ENCODE measurements at regions not wholly inside any gene's neighbourhood (a gene's known extent, or its start where the extent isn't known, plus 50 kb on each side); places are given as distances from the start of the nearest gene placed in this dataset.
A peak's percentile ranks its signal among the peaks of the same experiment; 100 is the strongest.
"Not testable (repeated sequence)": the region's sequence is repeated elsewhere in the genome, so short reads cannot be mapped to it uniquely, and the experiment has no call there.

GRCh38 chrX:40788698-40789097, 53.4 kb upstream of the MED14 start:
- DNase-seq = not testable (repeated sequence)

GRCh38 chrX:40792433-40792832, 57.1 kb upstream of the MED14 start:
- no peak for DNase-seq

DNA sequence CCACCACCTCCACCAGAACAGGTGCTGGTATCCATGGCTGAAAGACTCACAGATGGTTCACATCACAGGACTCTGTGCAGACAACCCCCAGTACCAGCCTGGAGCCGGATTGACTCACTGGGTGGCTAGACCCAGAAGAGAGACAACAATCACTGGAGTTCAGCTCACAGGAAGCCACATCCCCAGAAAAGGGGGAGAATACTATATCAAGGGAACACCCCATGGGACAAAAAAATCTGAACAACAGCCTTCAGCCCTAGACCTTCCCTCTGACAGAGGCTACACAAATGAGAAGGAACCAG, 59.4 kb upstream of the MED14 start:
- not testable (repeated sequence) for DNase-seq

DNA sequence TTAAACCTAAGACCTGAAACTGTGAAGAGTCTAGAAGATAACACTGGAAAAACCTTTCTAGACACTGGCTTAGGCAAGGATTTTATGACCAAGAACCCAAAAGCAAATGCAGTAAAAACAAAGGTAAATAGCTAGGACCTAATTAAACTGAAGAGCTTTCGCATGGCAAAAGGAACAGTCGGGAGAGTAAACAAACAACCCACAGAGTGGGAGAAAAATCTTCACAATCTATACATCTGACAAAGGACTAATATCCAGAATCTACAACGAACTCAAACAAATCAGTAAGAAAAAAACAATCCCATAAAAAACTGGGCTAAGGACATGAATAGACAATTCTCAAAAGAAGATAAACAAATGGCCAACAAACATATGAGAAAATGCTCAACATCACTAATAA, 64.4 kb upstream of the MED14 start:
- not testable (repeated sequence) for DNase-seq

DNA sequence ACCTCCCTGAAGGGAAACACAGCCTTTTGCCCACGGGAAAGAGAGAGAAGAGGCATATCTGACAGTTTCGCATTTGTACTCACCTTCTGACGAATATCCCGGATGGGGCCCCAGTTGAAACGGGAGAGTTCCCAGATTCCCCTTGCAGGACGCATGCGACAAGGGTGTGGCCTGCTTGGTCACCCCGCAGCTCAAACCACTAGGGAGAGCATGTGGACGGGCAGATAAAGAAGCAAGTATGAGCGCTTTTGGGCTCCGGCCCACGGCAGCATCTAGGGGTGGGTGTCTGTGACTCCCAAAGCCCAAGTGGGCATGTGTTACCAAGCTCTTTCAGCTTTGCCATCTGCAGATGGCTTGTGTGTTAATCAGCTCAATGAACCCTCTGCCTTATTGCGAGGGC, 70.1 kb upstream of the MED14 start:
- no peak for DNase-seq

- DNase-seq = no peak
These were observed 71.3 kb upstream of the MED14 start for GRCh38 chrX:40806513-40807220.

GRCh38 chrX:40807384-40807783, 72.0 kb upstream of the MED14 start:
- DNase-seq = no peak

- DNase-seq = no peak
These were observed 72.9 kb upstream of the MED14 start for GRCh38 chrX:40808203-40808602.

- DNase-seq = no peak
These were observed 73.9 kb upstream of the MED14 start for GRCh38 chrX:40809210-40809609.

GRCh38 chrX:40815045-40815444, 79.7 kb upstream of the MED14 start:
- not testable (repeated sequence) for DNase-seq

- DNase-seq = no peak
These were observed 81.6 kb upstream of the MED14 start for GRCh38 chrX:40816906-40817305.

- DNase-seq = no peak
These were observed 82.9 kb upstream of the MED14 start for GRCh38 chrX:40818236-40818635.

DNA sequence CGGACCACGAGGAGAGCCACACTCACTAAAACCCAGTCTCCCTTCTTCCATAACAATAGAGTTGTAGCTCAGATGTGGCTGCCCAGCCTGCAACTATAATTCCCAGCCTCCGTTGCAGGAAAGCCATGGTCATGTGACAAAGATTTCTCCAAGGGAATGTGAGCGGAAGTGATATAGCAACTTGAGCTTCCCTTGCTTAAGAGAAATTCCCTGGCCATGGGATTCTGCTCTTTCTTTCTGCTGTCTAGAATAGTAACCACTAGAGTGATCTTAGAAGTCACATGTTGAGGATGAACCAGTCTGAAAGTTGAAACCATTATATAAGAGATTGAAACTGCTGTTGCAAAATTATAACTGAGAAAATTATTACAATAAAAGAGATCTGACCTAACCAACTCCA, 86.4 kb upstream of the MED14 start:
- DNase-seq = no peak

GRCh38 chrX:40827331-40827730, 92.0 kb upstream of the MED14 start:
- DNase-seq = no peak

- no peak for DNase-seq
These were observed 96.4 kb upstream of the MED14 start for GRCh38 chrX:40831750-40832149.

GRCh38 chrX:40832723-40833122, 97.4 kb upstream of the MED14 start:
- no peak for DNase-seq

DNA sequence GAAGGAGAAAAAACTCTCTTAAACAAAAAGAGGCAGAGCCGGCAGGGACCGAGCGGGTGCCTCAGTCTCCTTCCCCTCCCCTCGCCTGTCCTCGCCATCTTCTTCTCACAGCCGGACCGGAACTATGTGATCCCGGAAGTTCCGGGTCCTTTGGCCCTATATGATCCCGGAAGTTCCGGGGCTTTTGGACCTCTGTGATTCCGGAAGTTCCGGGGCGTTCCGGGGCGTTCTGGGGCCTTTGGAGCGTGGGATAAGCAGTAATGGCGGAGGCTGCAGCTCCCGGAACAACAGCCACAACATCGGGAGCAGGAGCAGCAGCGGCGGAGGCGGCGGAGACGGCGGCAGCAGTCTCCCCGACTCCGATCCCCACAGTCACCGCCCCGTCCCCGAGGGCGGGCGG, 98.9 kb upstream of the MED14 start:
- no peak for DNase-seq

DNA sequence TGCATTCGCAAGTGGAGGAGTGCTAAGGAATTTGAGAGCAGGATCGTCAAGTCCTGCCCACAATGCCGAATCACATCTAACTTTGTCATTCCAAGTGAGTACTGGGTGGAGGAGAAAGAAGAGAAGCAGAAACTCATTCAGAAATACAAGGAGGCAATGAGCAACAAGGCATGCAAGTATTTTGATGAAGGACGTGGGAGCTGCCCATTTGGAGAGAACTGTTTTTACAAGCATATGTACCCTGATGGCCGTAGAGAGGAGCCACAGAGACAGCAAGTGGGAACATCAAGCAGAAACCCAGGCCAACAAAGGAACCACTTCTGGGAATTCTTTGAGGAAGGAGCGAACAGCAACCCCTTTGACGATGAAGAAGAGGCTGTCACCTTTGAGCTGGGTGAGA, 100.2 kb upstream of the MED14 start:
- DNase-seq = no peak

DNA sequence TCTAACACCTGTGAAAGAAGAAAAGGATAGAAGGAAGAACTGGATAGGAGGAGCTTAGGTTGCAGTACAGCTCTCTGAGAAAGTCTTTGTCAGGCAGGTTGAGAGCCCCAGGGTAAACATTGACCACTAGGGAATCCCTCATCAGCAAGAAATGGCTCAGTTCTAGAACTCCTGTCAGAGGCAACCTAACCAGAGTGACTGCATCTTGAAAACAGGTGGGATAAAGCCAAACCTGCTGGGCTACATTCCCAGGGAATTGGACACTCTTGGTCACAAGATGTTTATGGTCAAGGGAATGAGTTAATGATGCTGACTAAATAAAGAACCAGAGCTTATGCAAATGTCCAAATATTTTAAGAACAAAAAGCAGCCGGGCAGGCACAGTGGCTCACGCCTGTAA, 108.3 kb upstream of the MED14 start:
- no peak for DNase-seq

- no peak for DNase-seq
These were observed 109.1 kb upstream of the MED14 start for GRCh38 chrX:40844471-40844870.

DNA sequence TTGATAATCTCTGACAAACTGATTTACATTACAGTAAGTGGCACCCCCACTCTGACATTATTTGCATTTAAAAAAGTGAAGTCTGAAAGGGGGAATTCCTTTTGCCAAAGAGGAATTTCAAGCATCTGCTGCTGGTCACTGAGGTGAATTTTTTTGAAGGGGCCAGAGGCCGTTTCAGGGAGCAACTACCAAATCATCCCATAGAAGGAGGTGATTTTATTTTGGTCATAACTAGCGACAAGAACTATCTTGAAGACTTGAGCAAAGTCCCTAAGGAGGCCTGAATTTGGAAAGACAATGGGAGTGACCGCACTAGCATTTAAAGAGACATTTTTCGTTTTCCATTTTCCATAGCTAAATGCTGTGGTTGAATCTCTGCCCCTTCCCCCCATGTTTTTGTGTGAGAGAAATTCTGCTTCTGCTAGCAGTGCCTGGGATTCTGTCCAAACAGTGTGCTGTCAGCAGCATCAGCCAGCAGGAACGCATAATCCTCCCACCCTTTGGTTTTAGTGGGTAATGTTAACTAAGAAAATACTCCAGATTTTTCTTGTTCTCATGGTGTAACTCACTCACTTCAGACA, 110.1 kb upstream of the MED14 start:
- peak; percentile 16 for DNase-seq

- no peak for DNase-seq
These were observed 114.8 kb upstream of the MED14 start for GRCh38 chrX:40849906-40850823.

DNA sequence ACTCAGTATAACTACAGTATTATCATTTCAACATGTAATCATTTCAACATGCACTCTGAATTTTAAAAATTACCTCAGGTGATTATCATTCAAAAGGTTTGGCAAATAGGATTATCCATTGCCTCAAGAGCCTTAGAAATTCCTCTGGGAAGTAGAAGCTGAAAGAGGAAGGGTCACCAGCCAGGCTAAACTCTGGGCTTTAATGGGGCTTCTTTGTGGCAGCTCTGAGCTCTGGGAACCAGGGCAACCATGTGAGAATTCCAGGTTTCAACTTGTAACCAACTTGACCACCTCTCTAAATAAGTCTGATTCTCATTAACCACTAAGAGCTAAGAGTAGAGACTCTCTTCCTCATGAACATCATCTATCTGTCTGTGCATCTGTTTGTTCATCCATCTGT, 117.2 kb upstream of the MED14 start:
- no peak for DNase-seq
